Colonic mucosa (tissue), 4 donors: ENCODE measurements at regions not wholly inside any gene's neighbourhood (a gene's known extent, or its start where the extent isn't known, plus 50 kb on each side); places are given as distances from the start of the nearest gene placed in this dataset.

Experiments used
- DNase-seq: peaks from one replicate; pipeline ENCODE4 v3.0.0-alpha.2; 2020
- H3K27ac ChIP-seq: fragments of 200-600 bp; one replicate; pipeline ENCODE4 v1.8.0; 2021
- H3K27me3 ChIP-seq: fragments of 200-600 bp; one replicate; pipeline ENCODE4 v1.8.0; 2021
- H3K36me3 ChIP-seq: fragments of 200-600 bp; one replicate; pipeline ENCODE4 v1.8.0; 2021
- H3K4me1 ChIP-seq: fragments of 200-600 bp; one replicate; pipeline ENCODE4 v1.8.0; 2021; ENCODE audit warnings: mild to moderate bottlenecking
- H3K4me3 ChIP-seq: fragments of 200-600 bp; one replicate; pipeline ENCODE4 v1.8.0; 2021
- H3K9ac ChIP-seq, 2 donors: one replicate each; pipeline ENCODE4 v1.7.0; 2013; ENCODE audit warnings: control low read depth in 2 of 2, low read depth in 2 of 2, low read length in 2 of 2
- H3K9me3 ChIP-seq: fragments of 200-600 bp; one replicate; pipeline ENCODE4 v1.8.0; 2021
- intact Hi-C: fragments of 100-400 bp; cut with DNase I; formaldehyde crosslinking; loops from one replicate; pipeline ENCODE4 v1.14.1; 2022
- TF ChIP-seq, protein P1 (sequence below): fragments of 200-600 bp; IDR thresholded peaks from one replicate; pipeline ENCODE4 v1.8.0; 2022; ENCODE audit warnings: antibody characterized with exemption, mild to moderate bottlenecking
- donor health status: healthy.
- donor health status: DM: no; HTN: no; CAD: no.
- donor health status: DM: no; HTN: no; CAD: no.

- TF ChIP-seq, protein P1, sequence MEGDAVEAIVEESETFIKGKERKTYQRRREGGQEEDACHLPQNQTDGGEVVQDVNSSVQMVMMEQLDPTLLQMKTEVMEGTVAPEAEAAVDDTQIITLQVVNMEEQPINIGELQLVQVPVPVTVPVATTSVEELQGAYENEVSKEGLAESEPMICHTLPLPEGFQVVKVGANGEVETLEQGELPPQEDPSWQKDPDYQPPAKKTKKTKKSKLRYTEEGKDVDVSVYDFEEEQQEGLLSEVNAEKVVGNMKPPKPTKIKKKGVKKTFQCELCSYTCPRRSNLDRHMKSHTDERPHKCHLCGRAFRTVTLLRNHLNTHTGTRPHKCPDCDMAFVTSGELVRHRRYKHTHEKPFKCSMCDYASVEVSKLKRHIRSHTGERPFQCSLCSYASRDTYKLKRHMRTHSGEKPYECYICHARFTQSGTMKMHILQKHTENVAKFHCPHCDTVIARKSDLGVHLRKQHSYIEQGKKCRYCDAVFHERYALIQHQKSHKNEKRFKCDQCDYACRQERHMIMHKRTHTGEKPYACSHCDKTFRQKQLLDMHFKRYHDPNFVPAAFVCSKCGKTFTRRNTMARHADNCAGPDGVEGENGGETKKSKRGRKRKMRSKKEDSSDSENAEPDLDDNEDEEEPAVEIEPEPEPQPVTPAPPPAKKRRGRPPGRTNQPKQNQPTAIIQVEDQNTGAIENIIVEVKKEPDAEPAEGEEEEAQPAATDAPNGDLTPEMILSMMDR = no peak
- no peaks in the 10 kb centered on the region for H3K4me1 ChIP-seq
- no peaks in the 10 kb centered on the region for H3K27me3 ChIP-seq
- H3K27ac ChIP-seq = no peak overlapping the region
- H3K9me3 ChIP-seq = no peaks in the 10 kb centered on the region
- no peak overlapping the region for H3K9ac ChIP-seq
- DNase-seq = peak; percentile 7
- intact Hi-C loops = no loop called here
- no peaks in the 10 kb centered on the region for H3K36me3 ChIP-seq
- H3K4me3 ChIP-seq = no peak overlapping the region
Measured at GRCh38 chr2:128783193-128783671, 464.6 kb upstream of the HS6ST1 start.

- no peak for DNase-seq
- intact Hi-C loops = no loop called here
- no peaks in the 10 kb centered on the region for H3K9me3 ChIP-seq
- H3K9ac ChIP-seq = no peak overlapping the region
- no peaks in the 10 kb centered on the region for H3K4me1 ChIP-seq
- no peaks in the 10 kb centered on the region for H3K36me3 ChIP-seq
- TF ChIP-seq, protein P1 = no peak
- H3K4me3 ChIP-seq = no peak overlapping the region
- H3K27ac ChIP-seq = no peak overlapping the region
- H3K27me3 ChIP-seq = no peaks in the 10 kb centered on the region
Measured at GRCh38 chr2:128783896-128784295, 465.2 kb upstream of the HS6ST1 start.

DNA sequence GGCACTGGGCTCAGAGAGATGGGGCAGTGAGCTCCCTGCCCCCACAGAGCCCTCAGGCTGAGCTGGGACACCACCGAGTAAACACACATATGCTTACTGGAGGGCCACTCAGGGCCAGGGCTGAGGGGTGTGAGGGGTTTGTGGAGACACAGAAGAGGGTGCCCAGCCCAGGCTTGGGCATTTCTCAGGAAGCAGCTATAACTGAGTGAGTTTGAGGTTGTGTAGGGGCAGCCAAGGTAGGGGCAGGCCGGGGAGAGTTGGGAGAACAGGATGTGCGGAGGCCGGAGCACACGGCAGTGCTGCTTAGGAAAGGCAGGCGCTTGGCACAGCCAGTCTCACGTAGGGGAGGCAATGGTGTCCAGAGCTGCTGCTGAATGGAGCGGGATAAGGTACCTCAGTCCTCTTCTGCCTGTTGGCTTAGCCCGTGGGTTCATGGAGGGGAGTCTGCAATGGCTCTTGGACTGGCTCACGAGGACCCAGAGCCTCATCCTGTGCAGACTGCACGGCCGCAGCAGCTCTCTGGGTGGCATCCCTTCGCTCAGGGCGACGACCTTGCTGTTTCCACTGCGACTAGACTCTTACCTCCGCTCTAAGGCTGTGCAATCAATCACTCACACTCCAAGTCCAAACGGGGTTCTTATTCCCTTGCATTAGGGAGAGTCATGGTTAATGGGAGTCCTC, 466.1 kb upstream of the HS6ST1 start:
- no peak overlapping the region for H3K9ac ChIP-seq
- DNase-seq = no peak
- H3K4me1 ChIP-seq = no peaks in the 10 kb centered on the region
- no peak overlapping the region for H3K4me3 ChIP-seq
- no peaks in the 10 kb centered on the region for H3K27me3 ChIP-seq
- TF ChIP-seq, protein P1 = no peak
- H3K9me3 ChIP-seq = no peaks in the 10 kb centered on the region
- H3K27ac ChIP-seq = no peak overlapping the region
- H3K36me3 ChIP-seq = no peaks in the 10 kb centered on the region
- intact Hi-C loops = no loop called here

DNA sequence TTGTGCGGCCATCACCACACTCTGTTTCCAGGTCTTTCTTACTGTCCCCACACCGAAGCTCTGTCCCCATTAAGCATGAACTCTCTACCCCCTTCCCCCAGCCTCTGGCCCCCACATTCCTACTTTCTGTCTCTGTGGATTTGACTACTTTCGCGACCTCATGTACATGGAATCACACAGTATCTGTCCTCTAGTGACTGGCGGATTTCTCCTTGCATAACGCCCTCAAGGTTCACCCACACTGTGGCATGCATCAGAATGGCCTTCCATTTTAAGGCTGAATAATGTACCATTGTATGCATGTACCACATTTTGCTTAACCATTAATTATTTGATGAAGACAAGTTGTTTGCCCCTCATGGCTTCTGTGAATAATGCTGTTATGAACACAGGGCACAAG, 467.6 kb upstream of the HS6ST1 start:
- Histone ChIP-seq H3K9me3 (no peaks in the 10 kb centered on the region), H3K27me3 (no peaks in the 10 kb centered on the region), H3K36me3 (no peaks in the 10 kb centered on the region), H3K4me1 (no peaks in the 10 kb centered on the region), H3K27ac (no peak overlapping the region), H3K9ac (no peak overlapping the region), H3K4me3 (no peak overlapping the region)
- TF ChIP-seq, protein P1 = no peak
- DNase-seq = no peak
- intact Hi-C loops = no loop called here

- no peaks in the 10 kb centered on the region for H3K4me1 ChIP-seq
- peak; percentile 11 for DNase-seq
- no peak overlapping the region for H3K27ac ChIP-seq
- no peaks in the 10 kb centered on the region for H3K36me3 ChIP-seq
- no peaks in the 10 kb centered on the region for H3K27me3 ChIP-seq
- no peak overlapping the region for H3K4me3 ChIP-seq
- TF ChIP-seq, protein P1 = no peak
- H3K9ac ChIP-seq = no peak overlapping the region
- no peaks in the 10 kb centered on the region for H3K9me3 ChIP-seq
- intact Hi-C loops = no loop called here
Measured at GRCh38 chr2:128786741-128787478, 468.2 kb upstream of the HS6ST1 start.
